HUES48 (cell line): ENCODE measurements at regions not wholly inside any gene's neighbourhood (a gene's known extent, or its start where the extent isn't known, plus 50 kb on each side); places are given as distances from the start of the nearest gene placed in this dataset.

Experiments used
- H3K27ac ChIP-seq: one replicate; pipeline ENCODE4 v1.7.0; 2013; ENCODE audit warnings: low read depth, low read length, inconsistent platforms
- H3K27me3 ChIP-seq: 2 replicates; pipeline ENCODE4 v1.6.1; 2013; ENCODE audit warnings: mild to moderate bottlenecking, low read length; ENCODE audit not compliant: control insufficient read depth, insufficient read depth
- H3K36me3 ChIP-seq: 2 replicates; pipeline ENCODE4 v1.6.1; 2013; ENCODE audit warnings: low read length; ENCODE audit not compliant: control insufficient read depth, insufficient read depth
- H3K4me1 ChIP-seq: 2 replicates; pipeline ENCODE4 v1.6.1; 2013; ENCODE audit warnings: mild to moderate bottlenecking, low read length; ENCODE audit not compliant: control insufficient read depth, insufficient read depth
- H3K4me3 ChIP-seq: 2 replicates; pipeline ENCODE4 v1.5.1; 2013; ENCODE audit warnings: mild to moderate bottlenecking, low read depth, low read length
- H3K9ac ChIP-seq: 2 replicates; pipeline ENCODE4 v1.6.1; 2013; ENCODE audit warnings: mild to moderate bottlenecking, low read depth, low read length, moderate library complexity
- H3K9me3 ChIP-seq: 2 replicates; pipeline ENCODE4 v1.6.1; 2013; ENCODE audit warnings: low read length; ENCODE audit not compliant: control insufficient read depth, insufficient read depth

GRCh38 chr7:88480271-88480670, 173.6 kb upstream of the STEAP4 start:
- no peak overlapping the region for H3K27ac ChIP-seq
- no peaks in the 10 kb centered on the region for H3K9me3 ChIP-seq
- no peaks in the 10 kb centered on the region for H3K4me1 ChIP-seq
- H3K9ac ChIP-seq: no peak overlapping the region
- no peak overlapping the region for H3K4me3 ChIP-seq
- H3K36me3 ChIP-seq: no peaks in the 10 kb centered on the region
- H3K27me3 ChIP-seq: no peaks in the 10 kb centered on the region

DNA sequence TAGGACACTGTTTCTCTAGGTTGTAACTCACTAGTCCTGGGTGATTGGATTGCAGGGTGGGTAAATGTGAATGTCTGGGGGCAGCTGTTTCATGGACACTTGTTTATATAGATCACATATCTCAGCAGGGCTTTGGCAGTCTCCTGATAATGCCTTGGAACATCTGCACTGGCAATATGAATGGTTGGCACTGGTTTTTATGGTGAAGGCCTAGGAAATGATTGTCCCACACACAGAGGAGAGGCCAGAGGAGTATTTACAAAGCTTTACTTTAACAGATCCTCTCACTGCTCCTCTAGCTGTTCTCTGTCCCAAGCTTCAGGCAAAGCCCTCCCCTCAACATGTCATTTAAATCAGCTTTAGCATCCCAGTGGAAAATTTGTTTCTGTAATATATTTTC, 171.3 kb upstream of the STEAP4 start:
- Histone ChIP-seq H3K9me3 (no peaks in the 10 kb centered on the region), H3K4me1 (no peaks in the 10 kb centered on the region), H3K36me3 (no peaks in the 10 kb centered on the region), H3K27me3 (no peaks in the 10 kb centered on the region), H3K27ac (no peak overlapping the region), H3K9ac (no peak overlapping the region), H3K4me3 (no peak overlapping the region)

DNA sequence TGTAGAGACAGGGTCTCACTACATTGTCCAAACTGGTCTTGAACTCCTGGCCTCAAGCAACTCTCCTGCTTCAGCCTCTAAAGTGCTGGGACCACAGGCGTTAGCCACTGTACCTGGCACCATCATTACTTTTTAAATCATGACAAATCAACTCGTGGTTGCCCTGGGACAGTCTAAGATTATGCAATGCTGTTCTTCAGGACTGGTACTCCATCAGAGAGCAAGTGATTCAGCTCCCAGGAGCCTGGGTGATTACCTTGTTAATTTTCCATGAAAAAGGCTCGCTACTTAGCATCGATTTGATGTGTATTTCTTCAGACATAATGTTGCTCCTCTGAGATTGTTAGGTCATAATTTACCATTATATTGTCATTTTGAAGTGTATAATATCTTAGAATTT, 158.9 kb upstream of the STEAP4 start:
- Histone ChIP-seq H3K4me3 (no peak overlapping the region), H3K27ac (no peak overlapping the region), H3K9me3 (no peaks in the 10 kb centered on the region), H3K9ac (no peak overlapping the region), H3K4me1 (peaks cover 4% of the 10 kb centered on the region; the same call in 1 of the 2 replicates), H3K27me3 (no peaks in the 10 kb centered on the region), H3K36me3 (no peaks in the 10 kb centered on the region)

GRCh38 chr7:88462799-88463198, 156.1 kb upstream of the STEAP4 start:
- H3K9ac ChIP-seq: no peak overlapping the region
- H3K4me1 ChIP-seq: peaks cover 4% of the 10 kb centered on the region; the same call in 1 of the 2 replicates
- no peaks in the 10 kb centered on the region for H3K27me3 ChIP-seq
- no peaks in the 10 kb centered on the region for H3K36me3 ChIP-seq
- H3K4me3 ChIP-seq: no peak overlapping the region
- no peaks in the 10 kb centered on the region for H3K9me3 ChIP-seq
- no peak overlapping the region for H3K27ac ChIP-seq

GRCh38 chr7:88460650-88461049, 154.0 kb upstream of the STEAP4 start:
- Histone ChIP-seq H3K27ac (no peak overlapping the region), H3K9me3 (no peaks in the 10 kb centered on the region), H3K4me1 (no peaks in the 10 kb centered on the region), H3K36me3 (no peaks in the 10 kb centered on the region), H3K27me3 (no peaks in the 10 kb centered on the region), H3K9ac (no peak overlapping the region), H3K4me3 (no peak overlapping the region)

GRCh38 chr7:88458946-88459345, 152.3 kb upstream of the STEAP4 start:
- H3K9me3 ChIP-seq: no peaks in the 10 kb centered on the region
- H3K4me1 ChIP-seq: no peaks in the 10 kb centered on the region
- H3K27ac ChIP-seq: no peak overlapping the region

DNA sequence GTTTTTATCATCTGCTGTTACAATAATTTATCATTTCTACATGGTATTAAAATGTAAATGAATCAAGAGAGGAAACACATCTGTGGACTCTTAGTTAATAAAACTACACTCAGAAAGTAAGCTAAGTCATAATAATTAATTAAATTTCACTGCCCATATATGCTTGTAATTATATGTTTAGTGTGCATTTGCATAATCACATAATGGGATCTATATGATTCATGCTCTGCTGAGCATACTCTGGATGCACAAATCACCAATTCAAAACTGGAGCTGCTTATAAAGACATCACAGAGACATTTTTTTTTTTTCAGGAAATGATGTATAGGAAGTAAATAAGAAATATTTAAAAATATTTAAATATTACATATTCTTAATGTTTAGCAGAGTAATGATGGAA, 151.6 kb upstream of the STEAP4 start:
- Histone ChIP-seq H3K9me3 (no peaks in the 10 kb centered on the region), H3K36me3 (no peaks in the 10 kb centered on the region), H3K4me1 (no peaks in the 10 kb centered on the region), H3K27me3 (no peaks in the 10 kb centered on the region), H3K4me3 (no peak overlapping the region), H3K27ac (no peak overlapping the region), H3K9ac (no peak overlapping the region)

More at GRCh38 chr7:88458946-88459345, 152.3 kb upstream of the STEAP4 start:
- Histone ChIP-seq H3K27me3 (no peaks in the 10 kb centered on the region), H3K36me3 (no peaks in the 10 kb centered on the region), H3K9ac (no peak overlapping the region), H3K4me3 (no peak overlapping the region)

- H3K4me3 ChIP-seq: no peak overlapping the region
- no peak overlapping the region for H3K9ac ChIP-seq
- no peaks in the 10 kb centered on the region for H3K36me3 ChIP-seq
- H3K27me3 ChIP-seq: no peaks in the 10 kb centered on the region
- no peaks in the 10 kb centered on the region for H3K4me1 ChIP-seq
- no peaks in the 10 kb centered on the region for H3K9me3 ChIP-seq
- no peak overlapping the region for H3K27ac ChIP-seq
Measured at GRCh38 chr7:88457320-88457719, 150.6 kb upstream of the STEAP4 start.

DNA sequence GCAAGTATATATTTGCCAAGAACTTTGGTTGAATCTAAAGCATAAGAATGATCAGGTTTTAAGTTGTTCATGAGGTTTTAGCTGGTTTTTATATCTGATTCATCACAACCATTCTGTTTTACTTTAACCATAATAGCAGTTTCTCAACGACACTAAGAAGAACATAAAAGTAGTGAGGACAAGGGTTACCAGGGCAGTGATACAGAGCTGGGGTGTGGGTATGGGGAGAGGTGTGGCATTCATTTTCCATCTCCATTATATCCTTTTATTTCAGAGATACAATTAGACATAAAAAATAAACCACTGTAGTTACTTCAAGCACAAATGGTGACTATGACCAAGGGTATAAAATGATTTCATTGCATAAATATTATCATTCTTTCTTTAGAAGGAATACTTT, 149.8 kb upstream of the STEAP4 start:
- H3K27ac ChIP-seq: no peak overlapping the region
- H3K9me3 ChIP-seq: no peaks in the 10 kb centered on the region
- H3K27me3 ChIP-seq: no peaks in the 10 kb centered on the region
- no peak overlapping the region for H3K9ac ChIP-seq
- H3K4me1 ChIP-seq: no peaks in the 10 kb centered on the region
- H3K4me3 ChIP-seq: no peak overlapping the region
- no peaks in the 10 kb centered on the region for H3K36me3 ChIP-seq

DNA sequence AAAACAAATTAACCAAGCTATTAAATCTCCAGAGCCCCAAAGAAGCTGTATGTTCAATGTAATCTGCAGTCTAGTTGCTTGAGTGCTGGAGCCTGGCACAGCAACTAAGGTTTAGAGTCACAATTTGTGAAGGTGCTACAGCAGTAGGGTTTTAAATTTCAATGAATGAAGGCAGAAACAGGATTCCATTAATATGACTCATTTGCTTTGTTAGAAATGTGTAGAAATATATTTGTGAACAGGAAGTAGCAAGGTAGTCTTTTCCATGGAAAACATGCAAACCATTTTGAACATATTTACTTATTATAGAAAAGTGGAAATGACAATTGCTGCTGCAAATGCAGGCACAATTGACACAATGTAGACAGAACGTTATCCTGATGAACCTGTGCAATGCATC, 149.0 kb upstream of the STEAP4 start:
- Histone ChIP-seq H3K36me3 (no peaks in the 10 kb centered on the region), H3K4me3 (no peak overlapping the region), H3K9me3 (no peaks in the 10 kb centered on the region), H3K9ac (no peak overlapping the region), H3K27me3 (no peaks in the 10 kb centered on the region), H3K27ac (no peak overlapping the region), H3K4me1 (no peaks in the 10 kb centered on the region)

DNA sequence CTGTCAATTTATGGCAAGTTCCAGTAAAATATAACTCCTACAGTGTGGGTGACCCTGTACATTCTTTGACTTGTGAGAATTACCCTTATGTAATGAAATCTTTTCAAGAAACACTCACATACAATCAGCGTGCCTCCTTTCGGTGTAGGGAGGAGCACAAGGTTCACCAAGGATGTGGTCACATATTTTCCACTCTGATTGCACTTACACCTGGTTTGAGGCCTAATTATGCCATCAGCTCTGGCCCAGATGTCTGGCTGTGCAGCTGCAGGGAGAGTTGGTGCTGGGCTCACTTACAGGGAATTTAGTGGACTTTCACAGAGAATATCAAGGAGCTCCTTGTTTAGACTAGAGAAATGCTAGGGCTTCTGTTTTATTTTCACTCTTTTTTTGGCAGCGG, 146.0 kb upstream of the STEAP4 start:
- Histone ChIP-seq H3K36me3 (no peaks in the 10 kb centered on the region), H3K4me3 (no peak overlapping the region), H3K4me1 (no peaks in the 10 kb centered on the region), H3K9ac (no peak overlapping the region), H3K27me3 (no peaks in the 10 kb centered on the region), H3K9me3 (no peaks in the 10 kb centered on the region), H3K27ac (no peak overlapping the region)

DNA sequence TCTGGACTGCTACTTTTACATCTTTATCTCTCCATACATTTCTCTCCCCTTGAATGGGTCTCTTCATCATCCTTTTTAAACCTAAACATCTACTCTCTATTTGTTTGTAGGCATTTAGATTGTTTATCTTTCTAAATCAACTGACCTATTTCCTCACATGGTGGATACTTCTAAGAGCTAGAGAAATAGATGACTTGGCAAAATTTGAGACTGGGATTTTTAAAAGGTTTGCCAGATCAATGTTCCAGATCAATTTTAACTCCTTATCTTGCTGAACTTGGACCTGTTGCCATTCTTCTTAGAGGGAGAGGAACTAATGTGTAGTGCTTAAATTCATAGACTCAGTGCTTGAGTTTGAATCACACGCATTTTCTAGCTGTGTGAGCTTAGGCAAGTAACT, 144.2 kb upstream of the STEAP4 start:
- Histone ChIP-seq H3K4me3 (no peak overlapping the region), H3K36me3 (no peaks in the 10 kb centered on the region), H3K27ac (no peak overlapping the region), H3K27me3 (no peaks in the 10 kb centered on the region), H3K9me3 (no peaks in the 10 kb centered on the region), H3K4me1 (no peaks in the 10 kb centered on the region), H3K9ac (no peak overlapping the region)
